ENCODE measurements at regions not wholly inside any gene's neighbourhood (a gene's known extent, or its start where the extent isn't known, plus 50 kb on each side); places are given as distances from the start of the nearest gene placed in this dataset.
A peak's percentile ranks its signal among the peaks of the same experiment; 100 is the strongest.

DNA sequence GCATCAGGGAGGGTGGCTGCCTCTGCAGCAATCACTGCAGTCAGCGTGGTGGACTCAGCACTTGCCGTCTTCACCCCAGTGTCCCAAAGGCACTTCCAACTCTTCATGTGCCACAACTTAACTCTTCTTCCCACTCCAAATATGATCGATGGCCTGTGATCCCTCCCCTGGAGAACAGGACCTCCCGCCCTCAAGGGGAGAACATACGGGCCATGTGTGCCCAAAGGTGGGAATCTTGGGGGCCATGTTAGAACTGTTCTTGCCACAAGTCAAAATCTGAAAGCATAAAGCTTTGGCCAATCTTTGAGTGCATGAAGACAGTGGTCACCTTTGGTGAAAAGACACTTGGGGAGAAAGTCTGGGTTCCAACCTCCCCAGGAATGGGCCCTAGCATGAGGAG lies 368.5 kb upstream of the MGMT start:
- DNase-seq (ENCODE audit: low read depth in 4 of 4, low spot score in 2 of 4), result no peak

DNA sequence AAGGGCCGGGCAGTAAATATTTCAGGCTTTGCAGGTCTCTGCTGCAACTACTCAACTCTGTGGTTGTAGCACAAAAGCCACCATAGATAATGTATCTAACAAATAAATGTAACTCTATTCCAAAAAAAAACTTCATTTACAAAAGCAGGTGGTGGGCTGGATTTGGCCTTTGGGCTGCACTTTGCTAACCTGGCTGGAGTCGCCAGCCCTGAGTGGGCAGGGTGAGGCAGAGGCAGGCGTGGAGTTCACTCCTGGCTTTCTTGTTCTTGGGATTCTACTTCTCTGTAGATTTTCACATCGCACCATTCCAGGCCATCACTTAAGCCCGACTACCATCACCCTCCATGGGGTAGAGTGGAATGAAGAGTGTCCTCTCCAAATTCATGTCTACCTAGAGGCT lies 367.6 kb upstream of the MGMT start:
- no peak for DNase-seq (ENCODE audit: low read depth in 4 of 4, low spot score in 2 of 4)

DNA sequence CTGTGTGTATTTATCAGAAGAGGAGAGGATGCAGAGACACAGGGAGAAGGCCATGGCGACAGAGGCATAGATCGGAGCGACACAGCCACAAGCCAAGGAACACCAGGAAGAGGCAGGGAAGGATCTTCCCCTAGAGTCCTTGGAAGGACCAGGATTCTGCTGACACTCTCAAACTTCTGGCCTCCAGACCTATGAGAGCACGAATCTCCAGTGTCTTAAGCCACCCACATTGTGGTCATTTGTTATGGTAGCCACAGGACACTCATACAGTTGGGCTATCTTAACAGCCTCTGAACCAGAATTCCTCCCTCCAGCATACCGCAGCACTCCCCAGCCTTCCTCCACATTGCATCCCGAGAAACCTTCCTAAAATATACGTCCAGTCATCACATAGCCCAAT lies 367.0 kb upstream of the MGMT start:
- DNase-seq (ENCODE audit: low read depth in 4 of 4, low spot score in 2 of 4), result no peak

DNA sequence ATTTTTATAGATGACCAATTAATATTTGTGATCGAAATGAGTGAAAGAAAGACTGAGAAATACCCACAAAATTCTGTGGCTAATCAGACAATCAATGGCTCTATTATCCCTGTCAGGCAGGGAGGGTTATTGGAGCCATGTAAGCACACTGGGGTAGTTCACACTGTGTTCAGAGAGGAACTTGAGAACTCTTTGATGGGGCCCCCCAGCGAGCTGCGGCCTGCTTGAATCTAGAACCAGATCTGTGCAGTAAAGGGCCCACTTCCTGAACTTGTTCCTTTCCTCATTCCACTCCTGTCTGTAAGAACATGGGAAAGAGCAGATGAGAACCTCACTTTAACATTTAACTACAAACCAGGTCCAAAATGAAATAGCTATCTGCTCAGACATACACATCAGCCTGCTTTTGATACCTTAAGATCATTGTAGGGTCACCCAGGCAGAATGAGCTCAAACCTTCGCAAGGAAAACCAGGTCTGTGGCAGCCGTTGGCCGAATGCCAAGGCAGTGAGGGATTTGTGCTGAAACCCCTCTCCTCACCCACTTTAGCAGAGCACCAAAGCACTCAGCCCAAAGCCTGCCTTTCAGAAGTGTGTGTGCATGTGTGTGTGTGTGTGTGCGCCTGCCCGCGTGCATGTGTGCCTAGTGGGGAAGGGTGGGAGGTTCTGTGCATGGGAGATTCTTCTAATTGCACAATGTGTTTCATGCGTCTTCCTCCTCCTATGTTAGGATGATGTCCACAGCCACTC lies 365.6 kb upstream of the MGMT start:
- DNase-seq (ENCODE audit: low read depth in 4 of 4, low spot score in 2 of 4), result no peak

DNA sequence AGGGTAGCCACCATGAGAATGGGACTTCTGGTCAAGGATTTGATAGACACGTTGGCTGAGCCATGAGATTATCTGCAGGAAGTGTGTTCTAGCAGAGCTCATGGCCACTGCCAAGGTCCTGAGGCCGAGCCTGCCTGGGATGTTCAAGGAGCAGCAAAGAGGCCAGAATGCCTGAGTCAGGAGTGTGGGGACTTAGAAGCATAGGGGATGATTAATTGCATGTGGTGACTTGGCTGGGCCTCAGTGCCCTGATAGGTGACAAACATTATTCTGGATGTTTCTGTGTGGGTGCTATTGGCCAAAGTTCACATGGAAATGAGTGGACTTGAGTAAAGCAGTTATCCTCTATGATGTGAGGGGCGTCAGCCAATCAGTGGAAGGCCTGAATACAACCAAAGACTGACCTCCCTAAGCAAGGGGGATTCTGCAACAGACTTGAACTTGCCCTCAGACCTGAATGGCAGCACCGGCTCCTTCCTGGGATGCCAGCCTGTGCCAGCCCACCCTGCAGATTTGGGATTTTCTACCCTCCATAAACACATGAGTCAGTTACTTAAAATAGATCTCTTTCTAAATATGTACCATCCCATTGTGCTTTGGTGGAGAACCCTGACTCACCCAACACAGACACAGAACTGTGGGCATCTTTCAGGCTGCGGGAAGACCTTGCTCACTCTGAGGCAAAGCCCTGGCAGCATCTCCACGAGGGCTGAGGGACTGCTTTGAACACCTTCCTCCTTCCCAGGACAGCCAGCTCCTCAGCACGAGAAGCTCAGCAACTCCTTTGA lies 363.9 kb upstream of the MGMT start:
- DNase-seq (ENCODE audit: low read depth in 4 of 4, low spot score in 2 of 4), result no peak

DNA sequence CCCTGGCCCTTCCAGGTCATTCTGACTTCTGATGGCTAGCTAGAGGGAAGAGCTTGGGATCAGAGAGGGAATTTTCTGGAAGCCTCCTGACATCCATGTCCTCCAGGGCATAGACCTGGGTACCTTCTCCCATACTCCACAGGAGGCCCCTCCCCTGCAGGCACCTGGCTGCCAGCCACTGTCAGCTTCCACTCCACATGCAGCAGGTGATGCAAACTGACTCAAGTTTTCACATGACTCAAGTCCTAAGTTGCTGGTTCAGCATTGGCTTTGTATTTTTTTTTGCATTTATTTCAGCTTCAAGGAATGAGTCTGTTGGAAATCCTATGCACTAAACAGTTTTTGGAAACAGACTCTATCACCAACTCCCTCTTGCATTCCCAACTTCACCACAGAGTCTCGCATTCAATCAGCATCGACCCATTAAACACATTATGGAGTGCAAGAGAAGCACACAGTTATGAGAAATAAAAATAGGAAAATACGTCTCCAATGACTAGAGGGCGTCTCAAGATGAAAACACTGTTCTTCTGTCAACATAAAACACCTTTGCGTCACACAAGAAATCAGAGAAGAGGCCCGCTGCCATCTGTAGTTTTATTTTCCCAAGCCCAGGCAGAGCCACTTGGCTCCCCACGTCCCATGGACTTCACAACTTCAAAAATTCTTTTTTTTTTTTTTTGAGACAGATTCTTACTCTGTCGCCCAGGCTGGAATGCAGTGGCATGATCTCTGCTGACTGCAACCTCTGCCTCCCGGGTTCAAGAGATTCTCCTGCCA lies 362.6 kb upstream of the MGMT start:
- DNase-seq (ENCODE audit: low read depth in 4 of 4, low spot score in 2 of 4), result no peak

DNA sequence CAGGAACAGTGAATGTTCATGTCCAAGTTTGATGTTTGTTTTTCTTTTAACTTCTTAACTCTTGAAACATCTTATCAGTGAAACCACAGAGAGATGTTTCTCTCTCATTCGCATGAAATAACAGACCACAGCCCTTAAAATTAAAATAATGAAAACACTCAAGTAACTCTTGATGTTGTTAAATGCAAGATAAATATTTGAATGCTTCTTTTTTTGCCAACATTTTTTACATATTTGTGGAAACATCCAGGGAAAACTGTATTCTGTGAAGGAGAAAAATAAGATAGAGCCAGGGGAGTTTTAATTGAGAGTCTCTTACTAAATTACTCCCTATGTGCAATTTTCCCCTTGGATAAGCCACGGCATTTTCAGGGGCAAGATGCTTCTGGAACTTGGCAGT lies 361.8 kb upstream of the MGMT start:
- DNase-seq (ENCODE audit: low read depth in 4 of 4, low spot score in 2 of 4), result no peak

DNA sequence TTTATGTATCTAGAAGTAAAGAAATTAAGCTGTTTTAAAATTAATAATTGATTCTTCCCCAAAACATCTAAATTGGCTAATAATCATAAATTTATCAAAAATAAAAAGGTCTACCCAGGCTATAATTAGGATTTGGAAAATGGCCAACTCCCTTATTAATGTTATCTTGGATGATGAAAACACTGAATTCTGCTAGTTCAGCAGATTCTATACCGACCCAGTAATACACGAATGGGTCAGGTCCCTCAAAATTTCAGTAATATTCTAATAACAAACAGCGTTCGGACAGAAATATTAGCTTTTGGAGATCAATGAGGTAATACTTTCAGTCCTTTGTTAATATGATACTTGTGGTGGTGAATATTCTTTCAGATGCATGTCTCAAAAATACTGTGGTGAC lies 360.7 kb upstream of the MGMT start:
- DNase-seq (ENCODE audit: low read depth in 4 of 4, low spot score in 2 of 4), result no peak

DNA sequence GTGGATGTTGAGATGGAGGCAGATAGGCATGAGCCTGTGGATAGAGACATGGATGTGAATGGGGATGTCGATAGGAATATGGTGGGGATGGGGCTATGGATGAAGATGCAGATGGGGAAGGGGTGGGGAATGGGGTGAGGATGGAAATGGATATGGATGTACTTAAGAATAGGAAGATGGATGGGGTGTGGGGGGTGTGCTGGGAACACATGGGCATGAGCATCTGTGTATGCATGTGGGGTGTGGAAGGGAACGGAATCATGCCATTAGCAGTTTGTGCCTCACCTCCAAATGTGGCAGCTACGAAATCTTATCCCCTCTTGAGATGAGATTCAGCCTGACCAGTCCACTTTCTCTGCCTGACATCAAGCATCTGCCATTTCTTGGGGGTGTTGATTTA lies 359.5 kb upstream of the MGMT start:
- no peak for DNase-seq (ENCODE audit: low read depth in 4 of 4, low spot score in 2 of 4)

DNA sequence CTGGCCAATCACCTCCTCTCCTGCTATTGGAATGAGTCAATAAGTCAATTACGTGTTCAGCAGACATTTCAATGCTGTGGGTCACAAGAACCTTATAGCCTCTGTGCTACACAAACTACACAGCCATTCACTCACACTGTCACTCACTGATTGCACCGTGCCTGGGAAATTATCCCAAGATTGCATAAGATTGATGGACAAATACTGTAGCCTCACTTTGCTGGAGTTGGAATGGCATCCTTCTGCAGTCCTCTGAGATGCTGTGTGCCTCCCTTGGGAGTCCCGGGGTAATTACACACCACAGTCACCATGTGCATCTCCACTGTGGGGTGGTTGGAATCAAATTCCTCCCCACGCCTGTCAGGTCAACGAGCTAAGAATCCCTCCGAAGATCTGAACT lies 358.7 kb upstream of the MGMT start:
- DNase-seq (ENCODE audit: low read depth in 4 of 4, low spot score in 2 of 4), result no peak

DNA sequence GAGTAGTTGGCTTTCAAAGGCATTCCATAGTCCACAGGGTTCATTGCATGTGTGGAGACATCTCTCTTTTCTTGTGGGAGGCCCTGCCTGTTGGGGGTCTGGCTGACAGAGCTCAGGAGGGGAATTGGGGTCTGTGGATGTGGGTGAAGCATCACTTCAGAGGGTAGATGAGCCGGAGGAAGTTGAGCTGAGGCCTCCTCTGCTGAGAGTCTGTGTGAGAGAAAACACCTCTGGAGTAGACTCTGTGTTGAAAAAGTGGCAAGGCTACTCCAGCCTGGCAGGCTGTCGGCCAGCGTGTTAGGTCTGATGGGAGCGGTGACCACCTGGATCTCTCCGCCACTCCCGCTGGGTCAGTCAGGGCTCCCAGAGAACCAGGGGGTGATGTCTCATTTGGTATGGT lies 358.0 kb upstream of the MGMT start:
- DNase-seq (ENCODE audit: low read depth in 4 of 4, low spot score in 2 of 4), result no peak

DNA sequence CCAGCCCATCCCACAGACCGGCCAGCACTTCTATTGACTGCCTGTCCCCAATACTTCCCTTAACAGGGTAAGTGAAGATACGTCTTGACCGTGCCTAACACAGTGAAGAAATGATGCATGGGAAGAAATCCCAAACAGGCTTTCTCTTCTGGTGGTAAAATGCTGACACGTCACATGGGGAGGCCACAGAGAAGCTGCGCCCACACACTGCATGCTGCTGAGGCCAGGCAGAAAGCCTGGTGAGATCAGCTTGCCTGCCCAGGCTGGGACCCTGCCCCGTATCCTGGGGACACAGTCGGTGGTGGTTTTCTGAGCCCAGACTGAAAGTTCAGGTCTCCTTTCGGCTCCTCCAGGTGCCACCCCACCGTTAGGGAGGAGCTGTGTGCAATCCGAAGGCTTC lies 356.3 kb upstream of the MGMT start:
- DNase-seq (ENCODE audit: low read depth in 4 of 4, low spot score in 2 of 4), result no peak

DNA sequence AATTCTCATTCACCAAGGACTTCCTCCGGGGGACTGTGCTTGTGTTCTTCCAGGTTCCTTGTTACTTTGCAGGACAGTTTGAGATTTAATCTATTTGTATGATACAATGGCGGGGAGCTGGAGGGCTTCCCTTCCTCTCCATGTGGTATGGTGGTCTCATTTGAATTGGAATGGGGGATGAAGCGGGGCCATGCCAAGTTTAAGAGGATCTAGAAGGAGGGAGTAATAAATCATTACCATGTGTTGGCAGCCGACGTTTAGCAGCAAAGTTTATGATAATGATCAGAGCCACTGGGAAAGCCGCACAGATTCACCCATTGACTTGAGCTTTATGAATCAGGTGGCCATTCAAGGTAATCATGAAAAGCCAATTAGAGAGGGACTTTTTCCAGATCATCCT lies 355.1 kb upstream of the MGMT start:
- no peak for DNase-seq (ENCODE audit: low read depth in 4 of 4, low spot score in 2 of 4)

DNA sequence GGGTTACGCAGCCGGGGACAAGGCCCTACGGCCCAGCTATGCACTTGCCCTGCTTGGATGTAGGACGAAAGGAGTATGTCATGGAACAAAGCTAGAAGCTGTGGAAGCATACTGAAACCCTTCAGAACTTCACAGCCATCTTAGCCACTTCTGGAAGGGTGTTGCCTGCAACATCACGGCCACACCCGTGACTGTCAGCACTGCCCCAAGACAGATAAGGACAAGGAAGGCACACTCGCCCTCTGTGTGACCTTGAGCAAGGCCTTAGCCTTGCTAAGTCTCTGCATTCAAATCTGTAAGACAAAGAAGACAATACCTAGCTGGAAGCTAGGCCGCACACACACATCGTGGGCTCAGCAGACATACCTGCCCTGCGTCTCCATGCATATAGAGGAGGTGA lies 352.5 kb upstream of the MGMT start:
- DNase-seq (ENCODE audit: low read depth in 4 of 4, low spot score in 2 of 4), result no peak

DNA sequence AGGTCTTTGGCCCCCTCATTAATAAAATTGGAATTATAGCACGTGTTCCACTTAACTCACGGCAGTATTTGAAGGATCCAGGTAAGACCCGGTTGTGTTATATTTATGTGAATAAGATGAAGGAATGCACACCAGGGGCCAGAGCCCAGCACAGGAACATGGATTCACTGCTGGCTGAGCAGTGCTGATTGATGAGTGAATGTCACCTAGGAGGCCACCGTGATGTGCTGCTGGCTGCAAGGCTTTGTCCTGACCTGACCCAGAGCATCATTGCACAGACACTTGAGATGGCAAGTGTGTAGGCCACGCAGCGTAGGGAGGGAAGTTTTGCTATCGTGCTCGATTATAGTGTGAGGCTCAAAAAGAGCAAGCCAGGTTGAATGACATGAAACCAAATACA lies 350.7 kb upstream of the MGMT start:
- DNase-seq (ENCODE audit: low read depth in 4 of 4, low spot score in 2 of 4), result no peak

DNA sequence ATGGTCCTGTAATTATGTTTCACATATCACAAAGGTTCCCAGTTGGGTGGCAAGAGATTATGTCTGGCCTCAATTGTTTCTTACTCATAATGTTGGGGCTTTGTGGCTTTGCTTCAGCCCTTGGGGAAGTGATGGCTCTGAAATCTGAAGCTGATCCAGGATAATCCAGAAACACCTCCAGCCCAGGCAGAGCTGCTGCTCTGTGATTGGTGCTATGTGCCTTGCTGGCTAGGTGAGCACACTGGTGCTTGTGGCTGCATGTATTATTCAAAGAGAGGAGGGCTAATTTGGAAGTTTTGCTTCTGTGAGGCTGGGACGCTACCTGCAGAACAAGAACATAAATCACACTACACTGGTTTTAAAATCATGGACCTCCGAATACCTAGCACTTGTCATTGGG lies 346.6 kb upstream of the MGMT start:
- DNase-seq (ENCODE audit: low read depth in 4 of 4, low spot score in 2 of 4), result no peak

DNA sequence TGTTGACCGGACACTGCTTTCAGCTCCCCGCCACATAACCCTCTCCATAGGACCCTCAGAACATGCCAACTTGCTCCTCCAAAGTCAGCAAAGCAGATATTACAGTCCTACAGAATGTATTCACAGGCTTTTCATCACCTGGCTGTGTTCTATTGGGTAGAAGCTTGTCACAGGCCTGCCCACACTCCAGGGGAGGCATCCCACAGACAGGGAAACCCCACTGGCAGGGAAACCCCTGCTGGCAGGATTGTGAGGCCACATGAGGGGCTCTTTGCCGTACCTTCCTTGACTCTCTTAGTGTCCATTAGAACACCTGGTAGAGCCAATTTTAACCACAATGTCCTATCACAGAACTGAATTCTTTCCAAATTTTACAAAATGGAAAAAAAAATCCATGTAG lies 344.2 kb upstream of the MGMT start:
- DNase-seq (ENCODE audit: low read depth in 4 of 4, low spot score in 2 of 4), result no peak

DNA sequence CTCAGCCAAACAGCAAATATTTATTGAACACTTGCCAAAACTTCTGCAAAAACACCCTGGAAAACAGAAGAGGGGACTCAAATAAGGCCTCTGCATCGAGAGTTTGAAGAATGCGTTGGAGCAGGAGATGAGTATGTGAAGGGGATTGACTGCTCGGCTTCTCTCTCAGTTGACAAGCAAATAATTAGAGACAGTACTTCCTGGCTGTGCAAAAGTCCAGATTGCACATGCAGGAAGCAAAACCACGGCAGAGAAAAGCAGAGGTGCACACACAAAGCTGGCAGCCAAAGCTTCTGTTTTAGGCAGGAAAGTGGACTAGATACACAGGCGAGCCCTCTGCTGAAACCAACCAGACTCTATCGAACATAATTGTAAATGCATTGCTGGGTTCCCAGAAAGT lies 343.6 kb upstream of the MGMT start:
- no peak for DNase-seq (ENCODE audit: low read depth in 4 of 4, low spot score in 2 of 4)

DNA sequence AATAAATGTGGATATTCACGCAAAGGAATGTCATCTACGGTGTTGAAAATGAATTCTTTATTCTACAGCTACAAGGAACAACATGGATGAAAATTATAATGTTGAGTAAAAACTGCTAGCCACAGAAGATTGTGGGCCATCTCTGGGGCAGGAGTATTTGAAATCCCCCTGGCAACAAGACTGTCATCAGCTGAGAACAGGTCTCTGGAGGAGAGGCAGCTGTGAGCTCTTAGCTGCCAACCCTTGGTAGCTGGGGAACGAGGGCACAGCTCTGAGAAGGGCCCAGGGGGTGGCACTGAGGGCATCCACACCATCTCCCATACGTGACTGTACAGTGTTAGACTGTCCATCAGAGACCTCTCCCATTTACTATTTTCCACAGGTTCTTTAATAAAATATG lies 340.1 kb upstream of the MGMT start:
- DNase-seq (ENCODE audit: low read depth in 4 of 4, low spot score in 2 of 4), result no peak

DNA sequence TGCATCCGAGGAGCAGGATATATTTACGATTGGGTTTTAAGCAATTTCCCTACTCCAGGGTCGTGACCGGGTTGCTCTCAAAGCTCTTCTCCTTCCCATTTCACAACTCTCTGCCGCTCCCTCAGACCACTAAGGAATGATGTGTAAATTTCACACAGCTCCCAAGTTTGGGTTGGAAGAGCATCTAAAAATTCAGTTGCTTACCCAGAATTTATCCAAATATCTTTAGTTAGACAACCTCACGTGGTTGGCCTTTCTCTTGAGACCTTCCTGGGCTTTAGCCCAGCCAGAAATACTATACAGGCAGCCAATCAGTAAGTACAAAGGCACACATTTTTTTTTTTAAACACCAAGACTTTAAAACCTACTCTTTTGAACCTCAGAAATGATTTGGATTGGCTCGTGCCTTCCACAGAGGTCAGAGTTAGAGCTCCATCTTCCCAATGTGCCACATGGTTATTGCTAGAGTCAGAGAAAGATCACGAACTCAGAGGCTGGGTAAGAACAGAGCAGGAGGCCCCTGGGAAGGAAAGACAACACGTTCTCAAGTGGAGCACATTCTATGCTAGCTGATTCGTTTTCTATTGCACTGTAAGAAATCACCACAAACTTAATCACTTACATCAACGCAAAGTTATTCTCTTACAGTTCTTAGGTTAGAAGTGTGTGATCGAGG lies 335.4 kb upstream of the MGMT start:
- DNase-seq (ENCODE audit: low read depth in 4 of 4, low spot score in 2 of 4), result peak in 1 of 4 donors; percentile 19

DNA sequence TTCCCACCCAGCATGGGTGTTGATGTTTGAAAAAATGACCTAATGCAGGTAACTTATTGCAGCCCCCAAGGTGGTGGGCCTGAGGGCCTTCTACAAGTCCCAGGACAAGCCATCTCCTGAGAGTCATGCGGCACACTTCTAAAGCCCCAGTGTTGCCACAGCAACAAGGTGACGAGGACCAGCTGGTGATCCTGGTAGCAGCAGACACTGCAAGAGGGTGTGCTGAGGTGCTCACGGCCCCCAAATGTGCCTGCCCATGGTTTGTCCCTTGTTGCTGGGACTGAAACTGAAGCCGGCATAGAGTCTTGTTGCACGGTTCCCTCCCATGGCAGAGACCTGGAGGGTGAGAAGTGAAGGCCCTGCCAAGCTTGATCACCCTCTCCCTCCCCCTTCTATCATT lies 333.2 kb upstream of the MGMT start:
- DNase-seq (ENCODE audit: low read depth in 4 of 4, low spot score in 2 of 4), result peak in 1 of 4 donors; percentile 15
